HL-60 (cell line): ENCODE measurements at regions not wholly inside any gene's neighbourhood (a gene's known extent, or its start where the extent isn't known, plus 50 kb on each side); places are given as distances from the start of the nearest gene placed in this dataset.

Experiments used
- DNase-seq, 2 experiments: peaks; one replicate each; pipeline ENCODE4 v3.0.0-alpha.2; 2010 to 2020; ENCODE audit warnings: low read depth in 1 of 2, low spot score in 1 of 2
- H3K27ac ChIP-seq: fragments of 250-450 bp; sonication (Bioruptor Pico); replicated peaks from 2 replicates; pipeline ENCODE4 v1.5.1; 2020; ENCODE audit warnings: mild to moderate bottlenecking, moderate library complexity
- H3K27me3 ChIP-seq: fragments of 250-450 bp; sonication (Bioruptor Pico); 2 replicates; pipeline ENCODE4 v1.5.1; 2021; ENCODE audit warnings: mild to moderate bottlenecking, moderate library complexity; ENCODE audit not compliant: insufficient read depth, poor library complexity, severe bottlenecking
- H3K4me3 ChIP-seq: replicated peaks from 2 replicates; pipeline ENCODE4 v1.5.1; 2011; ENCODE audit warnings: mild to moderate bottlenecking, control low read depth, low read length; ENCODE audit not compliant: insufficient read depth
- CTCF ChIP-seq: IDR thresholded peaks from one replicate; pipeline ENCODE4 v1.5.1; 2011; ENCODE audit warnings: low read length, control low read depth, inconsistent platforms; ENCODE audit not compliant: insufficient read depth
- GABPA ChIP-seq: IDR thresholded peaks from 2 replicates; pipeline ENCODE4 v1.6.1; 2012; ENCODE audit warnings: low read depth
- POLR2AphosphoS5 ChIP-seq: IDR thresholded peaks from 2 replicates; pipeline ENCODE4 v1.6.1; 2012; ENCODE audit warnings: low read depth
- REST ChIP-seq: IDR thresholded peaks from 2 replicates; pipeline ENCODE4 v1.6.1; 2012; ENCODE audit warnings: low read depth; ENCODE audit not compliant: insufficient replicate concordance
- SPI1 ChIP-seq: IDR thresholded peaks from 2 replicates; pipeline ENCODE4 v1.6.1; 2012; ENCODE audit warnings: low read depth, mild to moderate bottlenecking, borderline replicate concordance

GRCh38 chr4:153137677-153138630, 66.3 kb upstream of the TRIM2 start:
- no peak for DNase-seq
- Histone ChIP-seq H3K27ac (no peak overlapping the region), H3K4me3 (no peak overlapping the region), H3K27me3 (no peaks in the 10 kb centered on the region)
- TF ChIP-seq GABPA (no peak), SPI1 (no peak), REST (no peak), CTCF (no peak), POLR2AphosphoS5 (no peak)

- H3K27me3 ChIP-seq, result no peaks in the 10 kb centered on the region
- no peak overlapping the region for H3K4me3 ChIP-seq
- DNase-seq, result peak in 1 of 2 experiments; percentile 81
- TF ChIP-seq GABPA (no peak), SPI1 (peak; percentile 38; the same call in 1 of the 2 replicates)
- no peak overlapping the region; the same call in 1 of the 2 replicates for H3K27ac ChIP-seq
Observed at GRCh38 chr4:153138736-153139135, 65.5 kb upstream of the TRIM2 start.

- Histone ChIP-seq H3K27me3 (no peaks in the 10 kb centered on the region), H3K27ac (no peak overlapping the region), H3K4me3 (no peak overlapping the region)
- TF ChIP-seq POLR2AphosphoS5 (no peak), REST (no peak), CTCF (no peak), SPI1 (no peak), GABPA (no peak)
- DNase-seq, result no peak
Observed at GRCh38 chr4:153140294-153140693, 63.9 kb upstream of the TRIM2 start.

- DNase-seq, result no peak
- no peaks in the 10 kb centered on the region for H3K27me3 ChIP-seq
- H3K27ac ChIP-seq, result no peak overlapping the region
- H3K4me3 ChIP-seq, result no peak overlapping the region
- no peak for TF ChIP-seq POLR2AphosphoS5
- no peak for TF ChIP-seq CTCF
- TF ChIP-seq SPI1, result no peak
- no peak for TF ChIP-seq REST
- no peak for TF ChIP-seq GABPA
Observed at GRCh38 chr4:153141238-153141637, 63.0 kb upstream of the TRIM2 start.
